GM21825 (cell line): ENCODE measurements at regions not wholly inside any gene's neighbourhood (a gene's known extent, or its start where the extent isn't known, plus 50 kb on each side); places are given as distances from the start of the nearest gene placed in this dataset.
"Not testable (repeated sequence)": the region's sequence is repeated elsewhere in the genome, so short reads cannot be mapped to it uniquely, and the experiment has no call there.

Source experiments
- ATAC-seq: cut with Tn5 transposase; IDR thresholded peaks from one replicate; pipeline ENCODE4 v1.9.1; 2021; ENCODE audit warnings: mild to moderate bottlenecking, moderate library complexity; ENCODE audit not compliant: unreplicated experiment

DNA sequence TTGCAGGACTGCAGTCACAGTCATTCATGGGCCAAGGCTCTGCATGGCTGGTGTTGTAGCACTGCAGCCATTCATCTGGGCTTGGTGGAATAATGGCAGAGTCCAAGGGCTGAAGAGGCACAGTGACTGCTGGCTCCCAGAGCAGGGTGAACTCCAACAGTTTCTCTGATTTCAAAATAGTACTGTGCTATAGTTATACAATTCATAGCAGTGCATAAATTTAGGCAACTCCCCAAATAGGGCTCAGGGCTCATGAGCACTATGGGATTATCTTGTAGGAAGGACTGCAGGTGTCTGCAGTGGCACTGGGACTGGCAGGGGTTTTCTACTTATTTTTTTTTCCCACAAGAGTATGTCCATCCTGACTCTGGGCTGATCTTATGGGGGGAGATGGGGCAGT lies 642.5 kb upstream of the SGCD start:
- no peak for ATAC-seq

DNA sequence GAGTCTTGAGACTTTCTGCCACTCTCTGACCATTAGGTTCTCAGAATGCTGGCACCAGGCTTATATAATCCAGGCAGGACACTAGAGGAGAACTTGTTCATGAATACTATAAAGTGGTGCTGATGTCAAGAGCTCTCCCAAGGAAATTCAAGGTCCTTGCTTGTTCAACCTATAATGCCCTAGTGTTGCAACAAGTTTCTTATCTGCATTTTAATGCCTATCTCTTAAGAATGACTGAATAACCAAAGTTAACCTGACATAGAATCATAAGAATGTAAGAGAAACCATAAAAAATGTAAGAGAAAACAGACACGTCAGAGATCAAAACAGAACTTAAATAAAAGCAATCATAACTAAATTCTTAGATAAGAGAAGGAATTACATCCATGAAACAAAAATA lies 640.8 kb upstream of the SGCD start:
- no peak for ATAC-seq

DNA sequence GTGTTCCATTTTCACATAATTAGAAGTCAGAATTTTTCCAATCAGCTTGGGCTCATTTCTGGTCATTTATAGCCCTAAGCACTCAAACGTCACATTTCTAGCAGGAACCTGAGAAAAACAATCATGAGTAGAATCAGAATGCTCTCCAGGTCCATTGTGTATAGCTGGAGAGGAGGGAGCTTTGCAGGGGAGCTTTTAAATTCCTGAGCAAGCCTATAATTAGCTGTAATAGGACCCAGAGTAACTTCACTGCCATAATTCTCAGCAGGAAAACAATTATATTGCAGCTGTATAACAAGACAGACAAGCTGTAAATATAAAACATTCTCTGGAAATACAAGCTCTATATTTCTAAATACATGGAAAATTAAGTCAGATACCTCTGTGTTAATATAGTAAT lies 637.6 kb upstream of the SGCD start:
- ATAC-seq: no peak

DNA sequence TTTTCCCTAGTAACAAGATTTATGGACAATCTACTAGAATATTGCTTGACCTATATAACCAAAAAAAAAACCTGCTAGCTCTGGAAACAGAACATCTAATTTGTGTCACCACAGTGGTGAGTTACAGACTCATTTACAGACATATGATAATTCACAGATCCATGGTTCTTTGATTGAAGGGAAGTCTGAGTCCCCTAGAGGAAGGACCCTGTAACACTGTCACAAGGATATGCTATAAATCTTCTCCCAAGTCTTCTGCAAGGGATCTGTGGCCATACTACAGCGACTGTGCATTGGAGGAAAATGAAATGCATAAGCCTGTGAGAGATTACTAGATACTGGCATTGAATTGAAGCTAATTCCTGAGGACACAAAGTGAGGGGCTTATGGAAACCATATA lies 630.6 kb upstream of the SGCD start:
- ATAC-seq: no peak

DNA sequence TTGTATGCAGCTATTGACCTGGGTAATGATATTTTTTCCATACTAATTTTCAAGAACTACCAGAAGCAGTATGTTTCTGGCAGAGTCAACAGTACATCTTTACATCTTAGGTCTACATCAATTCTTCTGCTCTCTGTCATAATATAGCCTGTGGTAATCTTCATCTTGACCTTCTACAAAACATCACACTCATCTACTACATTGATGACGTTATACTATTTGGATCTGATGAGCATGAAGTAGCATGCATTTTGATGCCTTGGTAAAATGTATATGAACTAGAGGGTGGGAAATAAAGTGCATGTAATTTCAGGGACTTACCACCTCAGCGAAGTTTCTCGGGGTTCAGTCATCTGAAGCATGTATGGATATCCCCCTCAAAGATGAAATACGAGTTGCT lies 629.7 kb upstream of the SGCD start:
- ATAC-seq: no peak

DNA sequence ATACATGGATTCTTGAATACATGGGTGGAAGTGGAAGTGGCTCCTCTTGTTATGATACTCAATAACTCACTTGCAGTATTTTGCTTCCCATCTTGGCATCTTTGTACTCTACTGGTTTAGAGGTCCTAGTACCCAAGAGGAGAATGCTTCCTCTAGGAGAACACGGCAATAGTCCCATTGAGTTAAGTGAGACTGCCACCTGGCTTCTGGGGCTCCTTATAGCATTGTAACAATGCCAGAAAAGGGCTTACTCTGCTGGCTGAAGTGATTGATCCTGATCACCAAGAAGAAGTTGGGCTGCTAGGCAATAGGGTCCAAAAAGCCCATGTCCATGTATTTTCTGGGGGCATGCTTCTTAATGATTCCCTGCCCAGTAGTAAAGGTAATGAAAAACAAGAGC lies 627.6 kb upstream of the SGCD start:
- ATAC-seq: no peak

DNA sequence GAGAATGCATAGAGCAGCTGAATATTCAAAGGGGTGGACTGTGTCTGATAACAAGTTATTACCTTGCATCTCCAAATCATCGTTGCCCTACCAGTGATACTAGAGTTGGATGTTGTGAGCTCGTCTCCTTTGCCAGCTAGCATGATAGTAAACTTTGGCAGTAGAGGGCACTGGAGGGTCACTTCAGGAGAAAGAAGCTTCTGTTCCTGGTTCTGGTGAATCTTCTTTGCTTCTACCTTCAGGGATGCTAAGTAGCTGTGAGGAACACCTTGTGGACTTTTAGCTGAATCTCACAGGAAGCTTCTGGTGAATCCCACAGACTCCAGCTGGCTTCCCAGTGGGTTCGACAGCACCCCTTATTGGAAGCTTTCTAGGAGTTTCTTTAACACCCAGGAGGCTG lies 626.6 kb upstream of the SGCD start:
- no peak for ATAC-seq

DNA sequence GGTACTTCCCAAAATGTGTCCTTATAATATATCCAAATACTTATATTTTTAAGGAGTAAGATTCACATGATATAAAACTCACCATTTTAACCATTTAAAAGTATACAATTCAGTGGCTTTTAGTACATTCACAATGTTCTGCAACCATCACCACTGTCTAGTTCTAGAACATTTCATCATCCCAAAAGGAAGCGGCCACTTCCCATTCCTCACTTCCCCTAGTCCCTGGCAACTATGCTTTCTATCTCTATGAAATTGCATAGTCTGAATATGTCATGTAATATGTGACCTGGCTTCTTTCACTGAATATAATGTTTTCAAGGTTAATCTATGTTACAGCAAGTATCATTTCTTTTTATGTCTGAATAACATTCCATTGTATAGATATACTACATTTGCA lies 615.1 kb upstream of the SGCD start:
- no peak for ATAC-seq

DNA sequence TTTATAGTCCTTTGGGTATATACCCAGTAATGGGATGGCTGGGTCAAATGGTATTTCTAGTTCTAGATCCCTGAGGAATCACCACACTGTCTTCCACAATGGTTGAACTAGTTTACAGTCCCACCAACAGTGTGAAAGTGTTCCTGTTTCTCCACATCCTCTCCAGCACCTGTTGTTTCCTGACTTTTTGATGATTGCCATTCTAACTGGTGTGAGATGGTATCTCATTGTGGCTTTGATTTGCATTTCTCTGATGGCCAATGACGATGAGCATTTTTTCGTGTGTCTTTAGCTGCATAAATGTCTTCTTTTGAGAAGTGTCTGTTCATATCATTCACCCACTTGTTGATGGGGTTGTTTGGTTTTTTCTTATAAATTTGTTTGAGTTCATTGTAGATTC lies 612.5 kb upstream of the SGCD start:
- not testable (repeated sequence) for ATAC-seq

DNA sequence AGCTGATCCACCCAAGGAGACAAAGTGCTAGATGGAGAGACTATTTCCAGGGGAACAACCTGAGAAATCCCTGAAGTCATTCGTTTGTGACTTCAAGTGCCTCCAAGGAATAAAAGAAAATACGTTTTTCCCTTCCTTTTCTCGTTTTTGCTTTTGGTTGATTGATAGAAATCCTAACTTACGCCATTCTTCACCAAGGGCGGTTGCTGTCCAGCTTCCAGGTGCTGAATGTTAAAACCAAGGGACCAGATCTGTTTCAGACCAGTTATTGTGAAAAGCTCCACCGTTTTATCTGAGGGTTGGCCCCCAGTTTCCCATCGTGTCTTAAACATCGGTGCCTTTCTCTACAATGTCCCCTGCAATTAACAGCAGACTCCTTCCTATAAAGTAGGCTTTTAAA lies 600.7 kb upstream of the SGCD start:
- ATAC-seq: no peak

DNA sequence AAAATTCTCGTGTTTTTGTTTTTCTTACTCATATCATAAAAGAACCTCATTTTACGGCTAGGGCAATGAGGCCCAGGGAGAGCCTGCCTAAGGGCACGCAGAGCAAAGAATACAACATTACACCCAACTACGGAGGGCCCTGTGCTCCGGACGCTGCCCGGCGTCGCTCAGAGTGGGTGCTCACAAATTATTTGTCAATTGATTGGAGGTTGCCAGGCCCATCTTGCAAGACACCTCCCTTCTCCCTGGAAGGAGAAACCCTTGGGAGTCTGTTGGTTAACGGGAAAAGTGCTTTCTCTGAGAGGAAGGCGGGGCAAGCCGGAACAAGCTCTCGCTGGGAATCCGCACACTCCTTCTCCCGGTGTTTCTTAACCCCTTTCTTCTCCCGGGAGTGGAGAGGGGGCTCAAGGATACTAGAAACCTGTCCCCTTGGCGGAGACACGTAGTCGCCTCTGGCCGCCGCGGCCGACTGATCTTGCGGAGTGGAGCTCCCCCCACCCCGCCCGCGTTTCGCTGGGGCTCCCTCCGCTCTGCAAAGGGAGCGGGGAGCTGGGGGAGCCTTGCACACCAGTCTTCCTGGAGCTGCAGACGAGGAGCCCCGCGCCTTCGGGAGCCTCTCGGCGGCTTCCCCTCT lies 599.3 kb upstream of the SGCD start:
- no peak for ATAC-seq

DNA sequence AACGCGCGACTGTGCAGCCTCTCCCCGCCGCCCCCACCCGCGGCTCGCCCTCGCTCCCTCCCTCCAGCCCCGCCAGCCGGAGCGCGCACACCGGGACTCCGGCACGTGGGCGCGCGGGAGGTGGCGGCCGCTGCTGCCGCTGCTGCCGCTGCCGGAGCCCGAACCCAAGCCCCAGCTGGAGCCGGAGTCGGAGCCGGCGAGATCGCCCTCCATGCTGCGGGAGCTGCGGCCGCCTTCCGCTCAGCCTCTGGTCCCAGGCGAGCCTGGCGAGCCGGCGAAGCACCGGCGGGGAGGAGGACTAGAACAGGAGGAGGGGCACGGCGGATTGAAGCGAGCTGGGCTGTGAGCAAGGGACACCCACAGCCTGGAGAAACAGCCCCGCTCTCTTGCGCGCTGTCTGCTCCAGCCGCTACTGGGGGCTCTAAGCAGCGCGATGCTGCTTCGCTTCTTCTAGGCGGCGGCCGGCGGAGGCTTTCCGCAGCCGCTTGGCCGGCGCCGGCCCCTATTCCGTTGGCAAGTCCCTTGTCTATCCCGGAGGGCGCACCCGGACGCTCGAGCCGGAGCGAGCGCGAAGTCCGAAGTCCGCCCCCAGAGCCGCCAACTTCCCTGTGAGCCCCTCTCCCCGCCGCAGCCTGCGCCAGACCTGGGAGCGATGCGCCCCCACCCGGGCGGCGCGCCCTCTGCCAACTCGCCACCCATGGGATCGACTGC lies 598.7 kb upstream of the SGCD start:
- no peak for ATAC-seq

DNA sequence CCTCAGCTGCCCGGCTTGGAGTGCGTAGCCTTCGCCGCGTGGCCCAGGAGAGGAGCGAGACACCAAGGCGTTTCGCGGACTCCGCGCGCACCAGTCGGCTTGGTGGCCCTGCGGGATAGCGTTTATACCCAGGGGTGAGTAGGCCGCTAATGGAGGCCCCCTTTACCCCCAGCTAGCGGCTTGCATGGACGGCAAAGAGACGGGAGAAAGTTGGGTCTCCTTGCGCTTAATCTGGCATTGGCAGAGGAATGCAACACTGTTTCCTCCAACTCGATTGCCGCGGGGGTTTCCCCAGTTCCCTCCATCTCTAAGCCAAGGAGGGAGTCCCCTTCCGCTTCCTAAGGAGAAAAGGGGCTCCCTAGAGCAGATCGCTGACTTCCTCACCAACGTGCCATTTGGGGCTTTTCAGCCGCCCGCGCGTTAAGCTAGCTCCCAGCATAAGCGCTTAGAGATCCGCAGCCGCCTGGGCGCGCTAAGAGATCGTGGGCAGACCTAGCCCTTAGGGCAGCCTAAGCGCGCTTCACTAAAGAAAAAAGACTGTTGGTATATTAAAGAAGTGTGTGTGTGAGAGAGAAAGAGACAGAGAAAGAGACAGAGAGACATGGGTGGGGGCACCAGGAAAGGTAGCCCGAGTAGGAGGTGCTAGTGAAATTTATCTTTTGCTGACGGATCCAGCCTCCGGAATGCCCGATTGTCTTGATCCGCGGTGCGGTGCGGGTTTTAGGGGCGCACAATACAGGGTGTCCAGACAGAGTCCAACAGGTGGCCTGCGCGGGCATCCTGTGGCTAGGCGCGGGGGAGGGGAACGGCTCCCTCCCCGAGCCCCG lies 597.9 kb upstream of the SGCD start:
- no peak for ATAC-seq

DNA sequence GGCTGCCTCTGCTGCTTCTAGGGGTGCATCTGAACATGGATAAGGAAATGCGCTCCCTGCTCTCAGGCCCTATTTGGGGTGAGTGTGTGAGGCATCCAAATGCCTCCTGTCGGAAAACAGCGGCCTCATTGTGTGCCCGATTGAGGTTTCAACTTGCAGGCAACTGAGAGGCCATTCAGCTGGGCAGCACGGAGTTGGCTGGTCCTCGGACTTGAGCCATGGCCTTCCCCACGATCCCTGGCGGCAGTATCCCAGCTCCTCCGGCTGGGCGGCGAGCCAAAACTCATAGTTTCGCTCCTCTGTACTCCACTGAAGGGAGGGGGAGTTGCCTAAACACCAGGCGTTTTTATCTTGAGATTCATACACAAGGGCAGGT lies 597.3 kb upstream of the SGCD start:
- no peak for ATAC-seq

DNA sequence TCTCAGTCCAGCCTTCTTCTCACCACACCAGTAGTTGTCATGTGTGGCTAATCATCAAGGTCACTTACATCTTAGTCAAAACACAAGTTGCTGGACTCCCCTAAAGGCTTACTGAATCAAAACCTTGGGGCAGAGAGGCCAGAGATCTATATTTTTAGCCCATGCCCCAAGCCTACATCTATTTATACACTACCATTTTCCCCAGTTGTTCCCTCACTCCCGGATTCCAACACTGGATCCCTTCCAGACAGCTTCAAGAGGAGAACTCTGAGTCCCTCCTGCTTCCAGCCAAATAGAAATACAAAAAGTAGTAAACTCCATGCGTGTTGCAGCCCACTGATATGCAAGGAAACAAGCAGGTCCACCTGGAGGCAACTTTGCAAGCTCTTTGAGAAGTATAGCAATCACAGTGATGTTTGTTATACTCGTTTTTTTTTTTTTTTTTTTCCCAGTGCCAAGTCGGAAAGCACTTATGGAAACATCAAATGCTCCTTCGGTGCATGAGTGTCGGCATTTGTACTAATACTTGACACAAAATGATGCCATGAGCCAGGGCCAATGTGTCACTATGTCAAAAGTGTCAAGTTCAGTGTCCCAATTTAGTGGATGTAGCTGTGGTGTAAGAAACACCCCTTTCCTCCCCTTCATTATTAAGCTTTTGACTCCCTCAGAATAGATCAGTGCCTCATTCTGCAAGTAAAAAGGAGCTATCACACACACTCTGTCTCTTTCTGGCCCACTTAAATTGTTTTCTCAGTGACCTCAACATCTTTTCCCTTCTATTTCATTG lies 594.2 kb upstream of the SGCD start:
- ATAC-seq: no peak

DNA sequence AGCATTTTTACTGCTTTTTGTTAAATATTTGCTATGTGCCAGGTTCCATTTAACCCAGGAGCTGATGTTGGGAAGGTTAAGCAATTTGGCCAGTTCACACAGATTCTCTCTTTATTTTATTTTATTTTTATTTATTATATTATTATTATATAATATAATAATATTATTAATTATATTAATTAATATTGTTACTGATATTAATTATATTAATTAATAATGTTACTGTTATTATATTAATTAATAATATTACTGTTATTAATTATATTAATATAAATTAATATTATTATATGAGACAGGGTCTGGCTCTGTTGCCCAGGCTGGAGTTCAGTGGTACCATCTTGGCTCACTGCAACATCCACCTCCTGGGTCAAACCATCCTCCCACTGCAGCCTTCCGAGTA lies 593.0 kb upstream of the SGCD start:
- no peak for ATAC-seq

DNA sequence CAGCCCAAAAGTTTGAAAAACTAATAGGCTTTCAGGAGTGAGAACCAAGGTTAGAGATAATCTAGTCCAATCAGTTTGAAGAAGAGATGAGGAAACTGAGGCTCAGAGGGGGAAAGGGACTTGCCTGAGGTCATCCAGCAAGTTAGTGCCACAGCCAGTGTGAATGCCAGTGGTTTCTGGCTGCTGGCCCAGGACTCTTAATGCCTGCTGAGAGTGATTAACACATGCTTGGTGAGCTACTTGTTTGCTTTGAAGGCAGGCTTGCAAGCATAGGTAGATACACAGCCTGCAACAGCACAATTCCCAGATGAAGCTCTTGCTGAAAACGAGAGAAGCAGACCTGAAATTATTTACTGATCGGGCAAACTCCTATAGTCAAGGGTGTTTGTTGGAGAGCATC lies 591.6 kb upstream of the SGCD start:
- no peak for ATAC-seq

DNA sequence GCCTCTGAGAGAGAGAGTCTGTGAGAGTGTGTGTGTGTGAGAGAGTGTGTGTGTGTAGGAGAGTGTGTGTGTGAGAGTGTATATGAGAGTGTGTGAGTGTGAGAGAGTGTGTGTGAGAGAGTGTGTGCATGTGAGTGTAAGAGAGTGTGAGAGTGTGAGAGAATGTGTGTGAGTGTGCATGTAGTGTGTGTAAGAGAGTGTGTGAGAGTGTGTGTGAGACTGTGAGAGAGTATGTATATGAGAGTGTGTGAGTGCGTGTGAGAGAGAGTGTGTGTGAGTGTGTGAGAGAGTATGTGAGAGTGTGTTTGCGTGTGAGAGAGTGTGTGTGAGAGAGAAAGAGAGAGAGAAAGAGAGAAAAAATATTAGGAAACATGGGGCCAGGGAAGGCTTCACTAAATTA lies 588.3 kb upstream of the SGCD start:
- ATAC-seq: no peak

DNA sequence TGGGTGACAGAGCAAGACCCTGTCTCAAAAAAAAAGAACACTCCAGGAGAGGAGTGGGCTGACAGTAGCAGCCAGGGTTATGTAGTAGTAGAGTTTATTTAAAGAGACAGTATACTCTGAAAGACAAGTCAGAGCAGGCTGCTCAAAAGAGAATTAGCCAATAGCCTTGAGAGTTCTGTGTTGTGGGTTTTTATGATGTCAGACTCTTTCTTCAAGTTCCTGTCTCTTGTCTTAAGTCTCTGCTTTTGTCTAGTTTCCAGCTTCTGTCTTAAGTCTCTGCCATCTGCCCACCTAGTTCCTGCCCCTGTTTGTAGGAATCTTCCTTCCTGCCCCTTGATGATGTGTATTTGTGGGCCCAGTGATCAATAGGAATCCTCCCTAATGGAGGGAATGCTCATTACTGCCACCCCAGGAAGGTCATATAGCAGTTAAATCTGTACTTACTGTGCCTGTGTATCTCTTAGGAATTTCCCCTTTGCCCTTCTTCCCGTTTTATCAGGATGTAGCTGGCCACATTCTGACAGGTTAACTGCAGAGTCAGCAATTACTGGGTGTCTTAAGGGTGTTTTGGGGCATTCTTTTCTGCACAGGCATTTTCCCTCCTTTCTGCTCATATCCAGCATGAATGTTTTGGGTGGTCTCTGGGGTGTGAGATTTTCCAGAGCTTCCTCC lies 580.5 kb upstream of the SGCD start:
- no peak for ATAC-seq

DNA sequence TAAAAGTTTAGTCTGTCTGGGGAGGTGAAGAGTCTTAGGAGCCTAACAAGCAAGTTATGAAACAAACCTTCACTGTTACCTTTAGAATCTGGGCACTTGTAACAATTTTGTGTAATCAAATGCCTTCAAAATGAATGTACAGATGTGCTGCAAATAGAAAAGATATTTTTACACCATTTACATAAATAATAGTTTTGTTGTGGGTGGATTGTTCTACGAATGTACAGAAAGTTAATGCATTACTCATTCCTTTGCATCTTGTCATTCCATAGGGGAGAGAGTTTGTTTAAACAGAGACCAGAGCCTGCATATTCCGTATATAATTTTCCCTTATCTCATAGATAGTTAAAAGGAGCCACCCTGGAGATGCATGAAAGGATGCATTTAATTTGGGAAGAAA lies 576.9 kb upstream of the SGCD start:
- no peak for ATAC-seq

DNA sequence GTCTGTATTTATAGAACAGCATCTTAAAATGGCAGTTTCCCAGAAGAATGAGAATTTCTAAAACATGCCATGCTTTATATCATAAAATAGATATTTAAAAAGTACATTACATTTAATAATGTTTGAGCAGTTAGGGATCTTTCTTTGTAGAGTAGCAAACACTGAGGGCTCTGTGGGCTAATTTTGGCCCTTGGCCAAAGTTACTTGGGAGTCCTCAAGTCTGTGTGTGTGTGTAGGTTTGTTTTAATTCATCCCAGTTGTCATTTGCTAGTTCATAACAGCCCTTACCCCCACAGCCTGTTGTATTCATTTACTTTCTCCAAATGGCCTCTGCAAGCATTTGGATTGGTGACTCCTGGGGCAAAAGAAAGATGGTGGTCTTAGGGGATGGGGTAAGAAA lies 576.4 kb upstream of the SGCD start:
- ATAC-seq: no peak
